Astrocyte (in vitro differentiated cells and primary cell): ENCODE measurements at regions not wholly inside any gene's neighbourhood (a gene's known extent, or its start where the extent isn't known, plus 50 kb on each side); places are given as distances from the start of the nearest gene placed in this dataset.

Source experiments
- DNase-seq: peaks from one replicate; pipeline ENCODE4 v3.0.0-alpha.2; 2010; ENCODE audit warnings: low read depth
- FAIRE-seq: peaks from 2 replicates; lab custom pipeline; 2011; peaks lifted over from hg19 to GRCh38; lab: Jason Lieb, UNC
- H2AFZ ChIP-seq: 2 replicates; pipeline ENCODE4 v1.6.0; 2012; ENCODE audit warnings: low read depth, low read length, inconsistent platforms
- H3K27ac ChIP-seq: 2 replicates; pipeline ENCODE4 v1.5.1; 2011; ENCODE audit warnings: low read depth, low read length, inconsistent platforms
- H3K27me3 ChIP-seq: 2 replicates; pipeline ENCODE4 v1.6.0; 2011; ENCODE audit warnings: low read length, inconsistent platforms; ENCODE audit not compliant: insufficient read depth
- H3K36me3 ChIP-seq: 2 replicates; pipeline ENCODE4 v1.5.1; 2011; ENCODE audit warnings: low read length, inconsistent platforms; ENCODE audit not compliant: insufficient read depth
- H3K4me1 ChIP-seq: 2 replicates; pipeline ENCODE4 v1.5.1; 2011; ENCODE audit warnings: low read length, inconsistent platforms; ENCODE audit not compliant: insufficient read depth
- H3K4me2 ChIP-seq: 2 replicates; pipeline ENCODE4 v1.6.0; 2012; ENCODE audit warnings: low read length, inconsistent platforms
- H3K4me3 ChIP-seq: 2 replicates; pipeline ENCODE4 v1.5.1; 2011; ENCODE audit warnings: low read depth, mild to moderate bottlenecking, low read length, inconsistent platforms; ENCODE audit not compliant: insufficient read depth
- H3K79me2 ChIP-seq: 2 replicates; pipeline ENCODE4 v1.6.0; 2012; ENCODE audit warnings: mild to moderate bottlenecking, low read length, inconsistent platforms; ENCODE audit not compliant: insufficient read depth
- H3K9ac ChIP-seq: 2 replicates; pipeline ENCODE4 v1.6.0; 2012; ENCODE audit warnings: mild to moderate bottlenecking, low read length, inconsistent platforms
- H3K9me3 ChIP-seq: 2 replicates; pipeline ENCODE4 v1.5.1; 2012; ENCODE audit warnings: low read depth, mild to moderate bottlenecking, low read length, inconsistent platforms; ENCODE audit not compliant: insufficient read depth
- H4K20me1 ChIP-seq: 2 replicates; pipeline ENCODE4 v1.6.0; 2012; ENCODE audit warnings: low read length, inconsistent platforms; ENCODE audit not compliant: insufficient read depth
- H3K27ac Mint-ChIP-seq: one replicate; pipeline ENCODE4 v1.8.0; 2021; ENCODE audit warnings: mild to moderate bottlenecking, mixed read lengths; ENCODE audit not compliant: unreplicated experiment
- H3K27me3 Mint-ChIP-seq: one replicate; pipeline ENCODE4 v1.8.0; 2021; ENCODE audit warnings: low read depth, mixed read lengths; ENCODE audit not compliant: unreplicated experiment
- H3K36me3 Mint-ChIP-seq: one replicate; pipeline ENCODE4 v1.8.0; 2021; ENCODE audit warnings: low read depth, mixed read lengths; ENCODE audit not compliant: unreplicated experiment
- H3K4me1 Mint-ChIP-seq: one replicate; pipeline ENCODE4 v1.8.0; 2021; ENCODE audit warnings: low read depth, mixed read lengths; ENCODE audit not compliant: unreplicated experiment
- H3K4me3 Mint-ChIP-seq: one replicate; pipeline ENCODE4 v1.8.0; 2021; ENCODE audit warnings: mild to moderate bottlenecking, moderate library complexity, mixed read lengths; ENCODE audit not compliant: unreplicated experiment
- H3K9me3 Mint-ChIP-seq: one replicate; pipeline ENCODE4 v1.8.0; 2021; ENCODE audit warnings: mild to moderate bottlenecking, mixed read lengths; ENCODE audit not compliant: unreplicated experiment
- EZH2 ChIP-seq: IDR thresholded peaks from 2 replicates; pipeline ENCODE4 v1.6.1; 2012; ENCODE audit warnings: mild to moderate bottlenecking, low read length, inconsistent platforms; ENCODE audit not compliant: insufficient read depth
- TF ChIP-seq, protein P1 (sequence below): IDR thresholded peaks from 2 replicates; pipeline ENCODE4 v1.5.1; 2011; ENCODE audit warnings: low read depth, mild to moderate bottlenecking, inconsistent platforms, low read length, moderate library complexity; ENCODE audit not compliant: insufficient read depth

DNA sequence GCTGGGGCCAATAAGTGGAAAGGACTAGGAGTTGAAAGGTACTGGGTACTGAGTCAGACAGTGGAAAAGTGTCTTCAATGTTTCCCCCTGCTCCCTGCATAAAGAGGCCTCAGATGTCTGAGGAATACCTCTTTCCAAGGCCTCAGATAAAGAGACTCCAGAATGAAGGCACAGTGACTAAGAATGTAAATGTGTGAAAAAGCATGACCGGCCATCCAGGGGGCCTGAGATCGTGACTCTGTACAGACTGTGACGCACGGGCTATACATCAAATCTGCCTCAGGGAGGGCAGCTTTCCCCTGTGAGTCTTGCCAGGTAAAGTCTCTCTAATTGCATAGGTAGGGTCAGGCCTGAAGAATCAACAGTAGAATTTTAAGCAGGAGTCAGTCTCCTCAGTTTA is 1690.5 kb downstream of the KCNT2 start:
- peaks cover 2% of the 10 kb centered on the region for H3K4me1 Mint-ChIP-seq
- Histone ChIP-seq H3K9me3 (no peaks in the 10 kb centered on the region), H4K20me1 (no peaks in the 10 kb centered on the region), H3K27me3 (no peaks in the 10 kb centered on the region), H3K36me3 (no peaks in the 10 kb centered on the region), H3K9ac (no peak overlapping the region), H2AFZ (peak overlapping the region; percentile 23), H3K4me2 (no peak overlapping the region), H3K4me1 (no peaks in the 10 kb centered on the region), H3K4me3 (no peak overlapping the region), H3K27ac (no peak overlapping the region), H3K79me2 (no peaks in the 10 kb centered on the region)
- no peaks in the 10 kb centered on the region for H3K36me3 Mint-ChIP-seq
- no peak overlapping the region for H3K27ac Mint-ChIP-seq
- no peaks in the 10 kb centered on the region for H3K27me3 Mint-ChIP-seq
- FAIRE-seq (no peak), DNase-seq (no peak)
- H3K9me3 Mint-ChIP-seq, result no peaks in the 10 kb centered on the region
- TF ChIP-seq EZH2, result no peak
- TF ChIP-seq, protein P1, sequence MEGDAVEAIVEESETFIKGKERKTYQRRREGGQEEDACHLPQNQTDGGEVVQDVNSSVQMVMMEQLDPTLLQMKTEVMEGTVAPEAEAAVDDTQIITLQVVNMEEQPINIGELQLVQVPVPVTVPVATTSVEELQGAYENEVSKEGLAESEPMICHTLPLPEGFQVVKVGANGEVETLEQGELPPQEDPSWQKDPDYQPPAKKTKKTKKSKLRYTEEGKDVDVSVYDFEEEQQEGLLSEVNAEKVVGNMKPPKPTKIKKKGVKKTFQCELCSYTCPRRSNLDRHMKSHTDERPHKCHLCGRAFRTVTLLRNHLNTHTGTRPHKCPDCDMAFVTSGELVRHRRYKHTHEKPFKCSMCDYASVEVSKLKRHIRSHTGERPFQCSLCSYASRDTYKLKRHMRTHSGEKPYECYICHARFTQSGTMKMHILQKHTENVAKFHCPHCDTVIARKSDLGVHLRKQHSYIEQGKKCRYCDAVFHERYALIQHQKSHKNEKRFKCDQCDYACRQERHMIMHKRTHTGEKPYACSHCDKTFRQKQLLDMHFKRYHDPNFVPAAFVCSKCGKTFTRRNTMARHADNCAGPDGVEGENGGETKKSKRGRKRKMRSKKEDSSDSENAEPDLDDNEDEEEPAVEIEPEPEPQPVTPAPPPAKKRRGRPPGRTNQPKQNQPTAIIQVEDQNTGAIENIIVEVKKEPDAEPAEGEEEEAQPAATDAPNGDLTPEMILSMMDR, result no peak
- H3K4me3 Mint-ChIP-seq, result no peak overlapping the region

DNA sequence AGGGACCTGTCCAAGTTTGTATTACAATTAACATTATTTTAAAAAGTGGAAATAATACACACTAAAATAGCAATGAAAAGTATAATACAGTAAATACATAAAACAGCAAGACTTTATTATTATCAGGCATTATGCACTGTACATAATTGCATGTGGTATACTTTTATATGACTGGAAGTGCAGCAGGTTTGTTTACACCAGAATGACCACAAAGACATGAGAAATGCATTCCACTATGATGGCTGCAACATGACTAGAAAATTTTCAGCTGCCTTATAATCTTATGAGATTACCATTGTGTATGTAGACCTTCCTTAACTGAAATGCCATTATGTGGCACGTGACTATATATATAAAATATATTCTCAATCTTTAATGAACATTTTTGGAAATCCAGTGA is 1699.6 kb downstream of the KCNT2 start:
- no peaks in the 10 kb centered on the region for H3K27me3 ChIP-seq
- DNase-seq (peak; percentile 20), FAIRE-seq (no peak)
- H3K9me3 ChIP-seq, result no peaks in the 10 kb centered on the region
- no peak overlapping the region for H2AFZ ChIP-seq
- no peaks in the 10 kb centered on the region for H3K4me1 ChIP-seq
- H3K36me3 Mint-ChIP-seq, result no peaks in the 10 kb centered on the region
- H3K4me2 ChIP-seq, result no peak overlapping the region
- H3K27ac ChIP-seq, result no peak overlapping the region
- TF ChIP-seq, protein P1, result no peak
- no peak for TF ChIP-seq EZH2
- no peaks in the 10 kb centered on the region for H3K4me1 Mint-ChIP-seq
- H3K79me2 ChIP-seq, result no peaks in the 10 kb centered on the region
- H3K4me3 Mint-ChIP-seq, result no peak overlapping the region
- no peak overlapping the region for H3K27ac Mint-ChIP-seq
- H3K36me3 ChIP-seq, result no peaks in the 10 kb centered on the region
- no peaks in the 10 kb centered on the region for H3K9me3 Mint-ChIP-seq
- H3K9ac ChIP-seq, result no peak overlapping the region
- H4K20me1 ChIP-seq, result no peaks in the 10 kb centered on the region
- H3K4me3 ChIP-seq, result no peak overlapping the region
- H3K27me3 Mint-ChIP-seq, result no peaks in the 10 kb centered on the region

DNA sequence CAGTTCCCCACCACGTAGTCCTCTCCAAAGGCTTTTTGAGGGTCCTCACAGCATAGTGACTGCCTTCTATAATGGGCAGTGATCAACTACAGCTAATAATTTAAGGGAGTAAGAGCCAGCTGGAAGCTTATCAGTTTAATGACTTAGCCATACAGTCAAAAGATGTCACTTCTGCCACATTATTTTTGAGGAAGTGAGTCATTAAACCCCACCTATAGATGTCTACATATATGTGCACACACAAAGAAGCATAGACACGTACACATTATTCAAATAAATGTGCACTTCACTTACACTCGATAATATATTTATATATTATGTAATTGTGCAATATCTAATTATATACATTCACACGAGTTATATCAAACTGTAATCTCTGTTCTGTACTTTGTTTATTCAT is 1704.7 kb downstream of the KCNT2 start:
- no peaks in the 10 kb centered on the region for H4K20me1 ChIP-seq
- H3K9me3 Mint-ChIP-seq, result no peaks in the 10 kb centered on the region
- H3K9me3 ChIP-seq, result no peaks in the 10 kb centered on the region
- H3K4me3 ChIP-seq, result no peak overlapping the region
- no peaks in the 10 kb centered on the region for H3K4me1 Mint-ChIP-seq
- H3K4me1 ChIP-seq, result no peaks in the 10 kb centered on the region
- no peaks in the 10 kb centered on the region for H3K27me3 Mint-ChIP-seq
- H3K36me3 ChIP-seq, result no peaks in the 10 kb centered on the region
- TF ChIP-seq, protein P1, result no peak
- no peak for TF ChIP-seq EZH2
- H3K27ac Mint-ChIP-seq, result no peak overlapping the region
- H3K27me3 ChIP-seq, result no peaks in the 10 kb centered on the region
- DNase-seq (no peak), FAIRE-seq (no peak)
- H3K27ac ChIP-seq, result no peak overlapping the region
- no peaks in the 10 kb centered on the region for H3K36me3 Mint-ChIP-seq
- no peak overlapping the region for H3K4me2 ChIP-seq
- H3K4me3 Mint-ChIP-seq, result no peak overlapping the region
- no peak overlapping the region for H2AFZ ChIP-seq
- no peaks in the 10 kb centered on the region for H3K79me2 ChIP-seq
- H3K9ac ChIP-seq, result no peak overlapping the region
